Right lung (tissue), 2 donors: ENCODE measurements at regions not wholly inside any gene's neighbourhood (a gene's known extent, or its start where the extent isn't known, plus 50 kb on each side); places are given as distances from the start of the nearest gene placed in this dataset.

Experiments used
- DNase-seq, 2 donors: peaks; one replicate each; pipeline ENCODE4 v3.0.0-alpha.2; 2013

DNA sequence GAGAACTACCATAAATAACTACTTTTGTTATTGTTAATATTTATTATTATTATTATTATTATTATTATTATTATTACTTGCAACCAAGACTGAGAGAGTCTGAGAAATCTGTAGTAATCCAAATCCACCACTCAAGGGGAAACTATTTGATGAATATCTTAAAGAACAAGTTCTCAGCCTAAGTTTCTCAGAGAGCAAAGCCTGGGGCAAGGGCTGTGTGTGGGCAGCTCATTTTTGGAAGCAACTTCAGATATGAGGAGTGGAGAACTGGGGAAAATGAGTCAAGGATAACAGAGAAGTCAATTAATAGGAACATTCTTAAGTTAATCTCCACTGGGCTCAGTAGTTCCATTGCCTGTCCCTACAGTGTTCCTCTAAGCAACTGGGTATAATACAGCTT, 57.1 kb upstream of the KCNJ16 start:
- DNase-seq: no peak

DNA sequence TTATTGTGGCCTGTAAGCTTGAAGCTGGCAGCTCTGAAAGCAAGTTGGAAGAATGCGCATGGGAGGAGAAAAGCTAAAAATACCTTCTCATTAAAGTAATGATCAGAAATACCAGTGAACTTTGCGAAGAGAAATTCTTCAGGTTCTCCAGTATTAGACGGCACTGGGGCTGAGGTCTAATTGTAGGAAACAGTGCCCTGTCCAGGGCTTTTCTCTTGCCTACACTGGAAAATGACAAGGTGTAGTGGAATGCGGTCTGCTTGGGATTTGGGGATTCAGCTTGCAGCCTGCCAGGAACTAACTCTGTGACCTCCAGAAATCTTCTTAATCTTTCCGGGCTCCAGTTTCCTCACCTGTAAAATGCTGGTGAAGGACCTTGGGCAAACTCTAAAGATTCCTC, 53.3 kb upstream of the KCNJ16 start:
- no peak for DNase-seq

DNA sequence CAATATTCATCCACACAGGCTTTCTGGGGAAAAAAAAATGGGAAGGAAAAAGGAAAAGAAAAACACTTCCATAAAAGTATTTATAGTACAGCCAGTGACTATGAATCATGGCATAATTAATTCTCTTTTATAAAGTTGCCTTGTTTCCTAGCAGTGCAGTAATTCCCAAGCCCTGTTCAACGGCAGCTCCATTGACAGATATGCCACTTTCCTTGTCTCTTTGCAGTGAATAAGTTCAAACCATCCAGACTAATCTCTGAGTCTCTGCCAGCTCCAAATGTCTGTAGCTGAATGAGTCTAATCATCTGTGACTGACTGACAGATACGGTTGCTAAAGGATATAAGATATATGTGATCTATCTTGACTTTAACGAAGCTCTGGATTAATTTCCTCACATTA, 52.9 kb upstream of the KCNJ16 start:
- DNase-seq: no peak

DNA sequence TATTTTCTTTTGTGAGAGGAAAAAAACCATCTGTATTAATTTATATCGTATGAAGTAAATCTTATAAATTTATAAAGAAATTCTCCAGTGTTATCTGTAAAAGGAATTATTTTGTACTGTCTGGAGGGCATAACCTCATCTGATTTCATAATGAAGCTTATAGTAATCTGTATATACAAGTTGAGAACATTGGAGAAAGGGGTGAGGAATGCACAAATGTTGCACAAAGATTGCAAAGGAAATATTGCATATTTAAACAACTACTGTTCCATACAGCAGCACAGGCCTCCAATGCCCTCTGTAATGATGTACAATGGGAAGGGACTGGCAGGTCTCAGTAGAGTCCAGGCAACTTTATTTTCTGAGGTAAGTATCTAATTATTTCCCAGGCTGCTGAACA, 50.8 kb upstream of the KCNJ16 start:
- no peak for DNase-seq
